Urothelium cell line (cell line): ENCODE measurements at regions not wholly inside any gene's neighbourhood (a gene's known extent, or its start where the extent isn't known, plus 50 kb on each side); places are given as distances from the start of the nearest gene placed in this dataset.
A peak's percentile ranks its signal among the peaks of the same experiment; 100 is the strongest.
"Not testable (repeated sequence)": the region's sequence is repeated elsewhere in the genome, so short reads cannot be mapped to it uniquely, and the experiment has no call there.

ENCODE experiments used
- DNase-seq: peaks from one replicate; pipeline ENCODE4 v3.0.0; 2011; ENCODE audit warnings: low spot score, mixed read lengths
- FAIRE-seq: peaks from 2 replicates; lab custom pipeline; 2011; peaks lifted over from hg19 to GRCh38; lab: Jason Lieb, UNC

DNA sequence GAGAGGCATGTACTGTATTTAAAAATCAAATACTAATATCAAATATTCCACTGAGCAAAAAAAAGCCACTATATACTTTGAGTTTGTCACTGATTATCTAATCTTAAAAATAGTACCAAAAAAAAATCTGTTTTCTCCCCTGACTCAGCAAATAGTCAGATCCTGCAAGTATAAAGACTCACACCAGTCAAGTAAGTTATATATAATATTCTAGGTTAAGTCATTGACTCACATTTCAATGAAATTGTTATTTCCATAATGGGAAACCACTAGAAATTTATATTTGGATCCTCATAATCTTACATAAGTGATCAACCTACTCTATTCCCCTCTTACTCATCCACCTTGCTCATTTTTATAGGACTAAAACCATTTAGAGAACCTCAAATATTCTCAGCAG lies 447.2 kb upstream of the MEF2C start:
- DNase-seq (no peak), FAIRE-seq (no peak)

DNA sequence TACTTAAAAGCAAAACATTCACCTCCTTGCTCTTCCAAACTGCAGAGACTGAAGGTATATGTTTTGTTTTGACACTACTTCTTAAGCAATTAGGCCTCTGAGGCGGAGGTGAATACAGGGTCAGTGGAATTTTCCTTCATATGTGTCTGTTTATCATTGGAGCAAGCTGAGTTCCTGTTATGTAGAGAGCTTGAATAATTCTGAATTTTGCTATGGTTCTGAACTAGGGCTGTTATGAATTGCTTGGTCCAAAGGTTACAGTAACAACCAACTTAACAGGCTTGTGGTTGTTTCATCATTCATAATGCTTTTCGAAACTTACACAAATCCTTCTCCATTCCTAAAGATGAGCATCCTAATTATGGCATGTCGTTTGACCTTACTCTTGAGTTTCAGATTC lies 444.6 kb upstream of the MEF2C start:
- DNase-seq (no peak), FAIRE-seq (no peak)

DNA sequence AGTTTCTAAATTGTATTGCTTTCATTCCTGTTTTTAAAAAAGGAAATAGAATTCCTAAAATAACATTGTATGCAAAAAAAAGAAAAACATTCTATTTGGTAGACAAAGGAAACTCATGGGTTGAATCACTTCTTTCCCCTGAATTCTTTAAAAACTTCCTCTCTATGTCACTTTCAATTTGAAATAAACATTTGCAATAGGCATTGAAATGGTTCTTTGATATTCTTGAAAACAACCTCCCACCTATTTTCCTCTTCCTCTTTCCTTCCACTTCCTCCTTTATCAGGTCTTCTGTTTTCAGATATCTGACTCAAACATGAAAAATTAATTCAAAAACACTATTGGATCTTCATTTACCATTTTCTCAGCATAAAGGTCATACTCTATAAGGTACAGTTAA lies 442.0 kb upstream of the MEF2C start:
- no peak for DNase-seq
- no peak for FAIRE-seq

DNA sequence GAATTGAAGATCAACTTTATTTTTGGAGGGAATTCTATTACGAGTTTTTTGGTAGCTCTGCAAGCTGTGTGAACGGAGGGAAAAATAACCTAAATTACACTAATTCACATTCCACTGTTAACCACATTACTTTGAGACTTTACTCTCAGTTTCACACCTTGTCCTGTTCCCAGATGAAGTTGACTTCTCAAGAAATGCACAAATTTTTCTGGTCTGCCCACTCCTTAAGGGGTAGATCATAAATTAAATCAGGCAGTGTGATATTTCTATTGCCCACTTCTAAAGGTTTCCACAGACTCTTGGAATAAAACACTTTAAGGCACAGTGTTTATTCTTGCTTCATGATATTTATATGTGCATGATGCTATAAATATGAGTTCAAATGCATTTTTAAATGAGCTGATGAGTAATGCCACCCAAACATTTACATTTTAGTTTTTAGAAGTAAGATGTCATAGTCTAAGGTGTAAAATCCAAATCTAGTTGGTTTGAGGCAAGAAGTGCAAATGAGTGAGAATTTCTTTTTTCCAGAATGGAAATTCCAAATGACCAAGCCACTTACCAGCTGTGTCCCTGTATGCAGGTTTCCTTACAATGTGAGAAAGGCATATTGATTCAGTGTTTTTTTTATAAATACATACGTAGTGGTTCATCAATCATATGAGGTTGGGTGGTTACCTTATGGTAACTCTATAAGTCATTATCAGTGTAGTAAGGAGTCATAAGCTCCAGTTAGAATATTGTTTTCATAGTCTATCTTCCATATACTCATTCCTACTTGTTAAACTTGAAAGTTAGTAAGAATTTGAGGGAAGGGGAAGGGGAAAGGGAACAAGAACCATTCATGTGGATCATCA lies 437.7 kb upstream of the MEF2C start:
- no peak for FAIRE-seq
- no peak for DNase-seq

DNA sequence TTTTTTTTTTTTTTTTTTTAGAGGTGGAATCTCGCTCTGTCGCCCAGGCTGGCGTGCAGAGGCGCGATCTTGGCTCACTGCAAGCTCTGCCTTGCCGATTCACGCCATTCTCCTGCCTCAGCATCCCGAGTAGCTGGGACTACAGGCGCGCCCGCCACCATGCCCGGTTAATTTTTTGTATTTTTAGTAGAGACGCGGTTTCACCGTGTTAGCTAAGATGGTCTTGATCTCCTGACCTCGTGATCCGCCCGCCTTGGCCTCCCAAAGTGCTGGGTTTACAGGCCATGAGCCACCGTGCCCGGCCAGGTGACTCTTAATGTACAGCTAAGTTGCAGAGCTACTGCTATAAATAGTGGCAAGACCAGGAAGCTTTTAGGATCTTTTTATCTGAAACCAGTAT lies 434.9 kb upstream of the MEF2C start:
- not testable (repeated sequence) for DNase-seq

DNA sequence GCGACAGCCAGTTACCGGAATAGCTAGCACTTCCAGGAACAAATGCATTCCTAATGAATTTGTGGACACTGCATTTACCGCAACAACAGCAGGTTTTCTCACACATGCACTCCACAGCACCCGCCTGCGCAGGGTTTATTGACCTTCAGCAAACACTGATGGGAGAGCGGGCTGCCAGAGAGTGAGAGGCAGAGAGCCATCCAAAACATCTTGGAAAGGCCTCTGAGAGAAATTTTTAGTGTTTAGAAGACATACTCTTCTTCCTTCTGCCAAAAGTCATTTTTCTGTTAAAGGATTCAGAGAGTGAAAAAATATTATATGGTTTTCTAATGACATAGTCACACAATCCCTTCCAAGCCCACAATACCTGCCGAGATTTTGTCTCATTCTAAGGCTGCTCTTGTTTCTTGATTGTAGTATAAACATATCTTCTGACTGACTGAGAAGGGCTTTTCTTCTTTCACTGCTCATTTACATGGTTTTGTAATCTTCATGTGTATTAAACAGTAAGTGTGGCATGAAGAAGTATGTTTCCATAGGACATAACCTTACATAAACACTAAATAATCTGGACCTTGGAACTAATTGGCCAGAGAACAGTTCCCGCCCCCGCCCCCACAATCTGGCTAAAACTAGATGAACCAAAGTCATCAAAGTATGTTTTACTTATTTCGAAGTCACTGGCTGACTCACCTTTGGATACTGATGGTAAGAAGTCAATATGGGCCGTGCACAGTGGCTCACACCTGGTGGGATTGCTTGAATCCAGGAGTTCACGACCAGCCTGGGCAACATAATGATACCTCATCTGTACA lies 432.5 kb upstream of the MEF2C start:
- DNase-seq (peak; percentile 8), FAIRE-seq (no peak)

More for the DNA sequence above, 434.9 kb upstream of the MEF2C start:
- FAIRE-seq = not testable (repeated sequence)

DNA sequence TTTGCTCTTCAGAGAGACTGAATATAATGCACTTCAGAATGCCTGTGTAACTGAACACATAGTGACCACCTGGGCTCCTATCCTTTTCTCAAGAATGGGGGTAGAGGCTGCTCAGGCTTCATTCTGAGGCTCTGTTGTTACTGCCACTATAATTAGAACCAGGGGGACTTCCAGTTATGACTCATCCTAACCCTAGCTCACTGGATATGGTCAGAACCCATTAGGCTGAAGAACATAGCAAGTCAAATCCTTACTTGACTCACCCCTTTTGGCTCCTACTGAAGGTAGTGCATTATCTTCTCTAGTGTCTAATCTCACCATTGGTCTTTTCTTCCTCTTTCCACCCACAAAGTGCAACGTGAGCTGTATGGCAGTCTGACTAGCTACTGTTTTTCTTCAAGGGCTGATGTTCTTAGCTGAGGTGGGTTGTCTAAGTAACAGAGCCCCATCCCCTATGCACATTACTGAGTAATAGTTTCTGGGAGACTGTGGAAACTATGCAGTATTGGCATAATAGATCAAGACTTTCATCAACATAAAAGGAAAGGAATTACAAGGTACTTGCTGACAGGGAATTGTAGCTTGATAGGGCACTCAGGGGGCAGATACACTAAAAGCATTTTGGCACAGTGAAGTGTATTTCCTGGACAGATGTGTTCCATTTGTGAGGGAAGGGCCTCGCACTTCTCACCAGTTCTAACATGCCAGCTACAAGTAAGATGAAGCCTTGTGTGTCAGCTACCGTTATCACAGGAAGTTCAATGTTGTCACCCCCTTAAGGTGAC lies 431.0 kb upstream of the MEF2C start:
- DNase-seq (peak; percentile 48), FAIRE-seq (peak; percentile 37)

DNA sequence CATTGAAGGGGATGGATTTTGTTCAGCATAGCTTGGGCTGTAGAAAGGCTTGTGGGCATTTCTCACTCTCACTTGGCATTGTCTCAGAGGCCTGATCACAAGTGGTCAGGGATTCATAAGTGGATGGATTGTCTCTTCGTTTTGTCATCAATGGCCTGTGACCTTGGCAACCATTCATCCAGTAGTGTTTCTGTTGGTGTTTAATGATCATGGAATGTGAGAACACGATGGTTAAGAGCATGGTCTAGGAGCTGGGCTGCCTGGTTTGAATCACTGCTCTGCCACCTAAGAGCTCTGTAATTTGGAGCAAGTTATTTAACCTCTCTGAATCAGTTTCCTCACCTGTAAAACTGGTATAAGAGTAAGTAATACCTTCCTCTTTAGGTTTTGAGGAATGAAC lies 430.1 kb upstream of the MEF2C start:
- DNase-seq (peak; percentile 24), FAIRE-seq (peak; percentile 66)

DNA sequence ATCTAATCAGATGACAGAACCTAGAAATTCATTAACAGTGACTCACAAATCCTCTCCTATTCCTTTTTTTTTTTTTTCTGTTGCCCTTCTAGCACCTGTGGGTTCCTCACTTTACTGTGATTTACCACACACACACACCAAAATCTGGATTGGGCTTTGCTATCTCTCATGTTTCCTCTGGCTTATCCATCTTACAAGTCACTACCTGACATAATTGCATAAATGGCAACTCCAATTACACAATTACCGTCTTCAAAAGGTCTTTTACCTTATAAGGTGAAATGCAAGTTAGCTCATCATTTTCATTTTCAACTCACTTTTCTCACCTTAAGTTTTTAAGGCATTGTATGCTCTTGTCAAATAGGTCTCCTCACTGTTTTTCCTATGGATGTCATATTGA lies 426.3 kb upstream of the MEF2C start:
- FAIRE-seq = no peak
- no peak for DNase-seq

DNA sequence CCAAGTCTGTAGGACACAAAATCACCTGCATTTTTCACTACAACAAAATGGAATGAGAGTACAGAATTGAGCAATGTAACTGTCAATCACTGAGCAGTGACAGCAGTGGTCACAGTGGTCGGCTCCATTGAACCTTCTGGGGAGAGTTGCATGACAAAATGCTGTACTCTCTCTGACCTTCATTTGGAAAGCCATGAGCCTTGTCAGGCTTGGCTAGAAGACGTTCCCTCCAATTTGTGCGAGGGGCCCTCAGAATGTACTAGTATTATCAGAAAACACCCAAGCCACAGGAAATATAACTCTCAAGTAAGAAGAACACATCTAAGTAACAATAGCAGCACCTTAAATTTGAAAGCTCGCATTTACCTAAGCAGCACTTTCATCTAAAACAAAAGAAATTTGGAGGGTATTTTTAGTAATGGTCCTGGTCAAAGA lies 425.6 kb upstream of the MEF2C start:
- DNase-seq (no peak), FAIRE-seq (no peak)

DNA sequence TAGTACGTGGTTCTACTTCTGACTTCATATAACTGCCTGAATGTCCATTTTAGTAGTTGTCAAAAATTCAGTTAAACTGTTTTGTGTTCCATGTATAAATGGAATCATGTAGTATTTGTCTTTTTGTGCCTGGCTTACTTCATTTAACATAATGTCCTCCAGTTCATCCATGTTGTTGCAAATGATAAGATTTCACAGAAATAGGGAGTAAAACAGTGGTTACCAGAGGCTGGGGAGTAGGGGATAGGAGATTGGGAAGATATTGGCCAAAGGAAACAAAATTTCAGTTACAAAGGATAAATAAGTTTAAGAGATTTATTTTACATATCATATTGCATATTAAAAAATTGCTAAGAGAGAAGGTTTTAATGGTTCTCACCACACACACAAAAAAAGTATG lies 425.0 kb upstream of the MEF2C start:
- no peak for DNase-seq
- FAIRE-seq = no peak

DNA sequence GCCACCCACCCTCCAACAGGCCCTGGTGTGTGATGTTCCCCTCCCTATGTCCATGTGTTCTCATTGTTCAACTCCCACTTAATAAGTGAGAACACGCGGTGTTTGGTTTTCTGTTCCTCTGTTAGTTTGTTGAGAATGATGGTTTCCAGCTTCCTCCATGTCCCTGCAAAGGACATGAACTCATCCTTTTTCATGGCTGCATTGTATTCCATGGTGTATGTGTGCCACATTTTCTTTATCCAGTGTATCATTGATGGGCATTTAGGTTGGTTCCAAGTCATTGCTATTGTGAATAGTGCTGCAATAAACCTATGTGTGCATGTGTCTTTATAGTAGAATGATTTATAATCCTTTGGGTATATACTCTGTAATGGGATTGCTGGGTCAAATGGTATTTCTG lies 424.2 kb upstream of the MEF2C start:
- FAIRE-seq, DNase-seq: not testable (repeated sequence)

DNA sequence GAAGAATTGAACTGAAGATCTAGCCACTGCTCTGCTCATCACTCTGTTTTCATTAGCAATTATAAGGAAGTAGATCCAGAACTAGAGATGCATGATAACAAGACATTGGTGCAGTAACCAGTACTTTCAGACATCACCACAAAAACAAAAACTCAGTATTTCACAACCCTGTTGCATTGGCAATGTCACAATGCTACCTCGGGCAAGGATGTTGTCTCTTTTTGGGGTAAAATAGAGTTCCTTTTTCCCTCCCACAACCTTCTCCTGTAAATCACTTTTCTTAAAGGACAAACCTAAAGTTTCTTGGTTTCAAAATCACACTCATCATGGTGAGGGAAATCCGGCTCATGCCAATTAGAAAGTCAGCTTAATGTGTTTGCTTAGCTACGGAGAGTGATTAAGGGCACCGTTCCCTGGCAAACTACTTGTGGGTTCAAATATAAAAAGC lies 420.1 kb upstream of the MEF2C start:
- DNase-seq (no peak), FAIRE-seq (no peak)

DNA sequence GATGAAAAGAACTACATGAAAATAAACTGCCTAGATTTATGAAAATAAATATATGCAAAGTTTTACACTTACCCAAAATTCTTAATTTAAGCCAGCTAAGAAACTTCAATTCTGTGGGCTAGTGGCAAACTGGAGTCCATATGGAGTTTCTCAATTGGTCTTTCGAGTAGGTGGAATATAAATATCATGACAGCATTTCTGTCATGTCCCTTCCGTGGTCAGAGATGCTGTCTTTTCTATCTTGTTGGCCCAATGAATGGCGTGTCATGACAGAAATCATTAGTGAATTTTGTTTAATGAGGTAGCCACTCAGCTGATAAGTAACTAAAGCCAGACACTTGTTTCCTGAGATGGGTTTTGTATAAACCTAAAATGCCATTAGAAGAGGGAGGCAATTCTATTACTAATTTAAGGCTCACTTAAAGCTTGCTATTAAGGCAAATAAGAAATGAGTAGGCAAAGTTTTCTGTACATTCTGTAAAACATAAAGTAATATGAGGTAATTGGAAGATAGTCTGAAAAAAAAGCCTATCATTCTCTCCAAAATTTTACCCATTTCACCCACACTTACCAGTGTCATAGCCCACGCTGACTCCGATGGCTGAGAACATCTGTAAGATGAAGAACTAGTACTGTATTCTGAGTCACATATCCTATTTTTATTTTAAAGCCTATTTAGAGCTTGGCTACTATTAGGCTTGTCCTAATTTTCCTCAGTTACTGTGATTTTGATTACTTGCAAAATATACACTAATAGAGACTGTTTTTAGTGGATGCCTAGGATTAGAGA lies 419.3 kb upstream of the MEF2C start:
- FAIRE-seq (no peak), DNase-seq (no peak)

DNA sequence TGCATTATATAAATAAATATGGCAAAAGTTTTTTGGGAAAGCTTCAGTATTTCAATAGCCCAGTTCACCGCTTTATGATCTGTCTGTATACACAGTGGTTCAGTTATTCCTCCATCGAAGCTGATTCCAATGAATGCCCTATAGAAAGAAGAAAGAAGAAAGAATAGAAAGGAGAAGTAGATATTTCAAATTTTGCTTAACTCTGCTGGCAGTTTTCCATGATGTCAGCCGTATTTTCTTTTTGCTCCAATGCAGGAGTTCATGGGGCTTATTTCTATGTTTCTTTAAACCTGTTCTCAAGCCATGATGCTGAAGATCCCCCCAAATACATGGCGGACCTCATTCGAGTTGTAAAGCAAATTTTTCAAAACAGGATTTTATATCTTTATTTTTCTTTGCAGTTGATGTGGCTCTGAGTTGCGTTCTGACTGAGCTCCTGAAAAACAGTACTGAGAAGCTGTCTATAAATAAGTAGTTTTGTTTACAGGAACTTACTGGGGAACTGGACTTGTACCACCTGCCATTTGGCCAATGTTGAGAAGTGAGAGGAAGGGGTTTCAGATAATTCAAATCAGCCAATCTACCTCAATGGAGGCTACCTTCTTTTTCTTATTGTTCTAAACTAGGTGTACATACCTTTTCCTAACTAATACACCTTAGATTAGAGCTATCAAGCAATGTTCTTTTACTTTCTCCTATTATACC lies 418.5 kb upstream of the MEF2C start:
- no peak for DNase-seq
- FAIRE-seq = no peak

DNA sequence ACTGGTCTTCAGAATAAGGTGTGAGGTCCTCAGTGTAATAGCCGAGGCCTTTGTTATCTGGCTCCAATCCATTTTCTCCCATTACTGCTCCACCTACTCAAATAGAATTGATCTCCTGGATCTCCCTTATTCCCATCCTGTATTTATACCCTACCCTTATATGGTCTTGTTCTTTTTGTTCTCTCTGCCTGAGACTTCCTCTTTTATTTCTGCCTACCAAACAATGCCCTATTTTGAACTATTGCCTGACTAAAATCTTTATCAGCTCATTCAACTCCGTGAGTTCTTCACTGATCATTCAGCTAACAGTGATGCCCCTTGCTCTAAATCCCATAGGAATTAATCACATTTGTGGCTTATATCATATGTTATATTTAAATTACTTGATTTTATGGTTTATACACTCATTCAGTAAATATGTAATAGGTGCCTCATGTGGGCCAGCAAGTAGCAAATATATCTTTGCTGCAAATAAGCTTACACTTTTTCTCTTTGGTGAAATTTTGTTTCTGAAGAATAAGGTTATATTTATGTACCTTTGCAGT lies 417.5 kb upstream of the MEF2C start:
- FAIRE-seq (no peak), DNase-seq (no peak)

DNA sequence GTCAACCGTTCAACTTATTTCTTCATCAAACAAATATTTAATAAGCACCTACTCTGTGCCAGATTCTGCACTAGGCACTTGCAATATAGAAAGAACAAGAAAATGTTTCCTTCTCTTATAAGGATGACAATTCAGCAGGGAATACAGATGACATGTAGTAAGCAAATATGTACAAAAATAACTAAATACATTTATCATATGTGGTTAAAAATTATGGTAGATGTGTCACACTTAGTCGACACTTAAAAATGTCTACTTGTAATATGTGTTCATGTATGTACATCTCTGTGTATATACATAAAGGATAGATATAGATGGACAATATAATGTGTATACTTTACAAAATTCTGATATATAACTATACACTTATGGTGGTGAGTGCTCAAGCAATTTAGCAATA lies 417.0 kb upstream of the MEF2C start:
- DNase-seq = no peak
- FAIRE-seq = no peak

DNA sequence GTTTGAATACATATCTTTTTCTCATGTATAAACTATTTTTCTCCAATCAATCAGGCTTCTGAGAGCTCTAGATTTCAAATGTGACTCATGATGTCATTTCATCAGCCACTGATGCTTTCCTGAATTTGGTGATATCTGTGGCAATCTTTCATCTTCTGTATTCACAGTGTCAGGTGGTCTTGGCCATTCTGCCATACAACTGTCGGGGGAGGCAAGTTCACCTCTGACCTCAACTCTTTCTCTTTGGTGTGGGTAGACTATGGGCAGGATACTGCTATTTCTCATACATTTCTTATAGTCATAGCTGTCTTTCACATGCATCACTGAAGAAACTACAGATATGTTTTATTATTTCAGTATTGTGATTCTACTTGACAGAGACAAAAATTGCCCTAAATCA lies 414.1 kb upstream of the MEF2C start:
- no peak for DNase-seq
- FAIRE-seq = no peak

DNA sequence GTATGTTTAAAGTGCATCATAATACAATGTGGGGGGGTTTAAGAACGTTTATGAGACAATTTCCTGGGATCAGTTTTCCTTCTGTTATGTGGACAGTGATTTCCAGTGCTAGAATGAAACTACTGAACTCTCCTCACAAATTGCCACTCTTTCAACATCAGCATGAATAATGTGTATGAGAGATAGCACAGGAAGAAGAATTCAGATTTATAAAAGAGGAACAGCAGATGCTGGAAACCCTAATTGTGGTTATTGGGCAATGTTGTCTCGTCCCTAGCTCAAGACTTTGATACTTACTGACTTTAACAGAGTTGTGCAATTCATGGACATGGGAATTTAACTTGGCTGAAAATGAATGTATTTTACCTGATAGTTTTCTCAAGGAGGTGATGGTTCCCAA lies 410.8 kb upstream of the MEF2C start:
- no peak for DNase-seq

More for the DNA sequence above, 410.8 kb upstream of the MEF2C start:
- no peak for FAIRE-seq
